ENCODE measurements at regions not wholly inside any gene's neighbourhood (a gene's known extent, or its start where the extent isn't known, plus 50 kb on each side); places are given as distances from the start of the nearest gene placed in this dataset.

DNA sequence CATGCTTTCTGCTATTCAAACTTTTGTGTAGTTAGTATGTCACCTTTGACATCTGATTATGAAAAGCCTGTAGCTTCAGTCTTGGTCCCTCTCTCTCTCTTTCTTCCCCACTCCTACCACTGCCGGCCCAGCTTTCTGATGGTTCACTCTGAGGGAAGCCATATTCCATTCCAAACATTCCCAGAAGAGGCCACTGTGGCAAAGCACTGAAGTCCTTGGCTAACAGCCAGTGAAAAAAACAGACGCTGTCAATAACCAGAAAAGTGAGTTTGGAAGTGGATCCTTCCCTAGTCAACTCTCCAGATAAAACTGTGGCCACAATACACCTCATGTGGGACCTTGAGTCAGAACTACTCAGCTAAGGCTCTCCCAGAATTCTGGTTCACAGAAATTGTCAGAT is 950.7 kb upstream of the PHF14 start:
- Mint-ChIP-seq H3K27ac (no peak overlapping the region), H3K4me3 (no peak overlapping the region), H3K27me3 (ENCODE audit: insufficient read depth, low read depth) (no peaks in the 10 kb centered on the region), H3K36me3 (no peaks in the 10 kb centered on the region), H3K9me3 (no peaks in the 10 kb centered on the region), H3K4me1 (no peaks in the 10 kb centered on the region)
- H3K27ac ChIP-seq, result no peak overlapping the region
- no peaks in the 10 kb centered on the region for H3K36me3 ChIP-seq
- H3K27me3 ChIP-seq, result no peaks in the 10 kb centered on the region
- H3K9ac ChIP-seq, result no peak overlapping the region
- no peaks in the 10 kb centered on the region for H3F3A ChIP-seq (ENCODE audit: low read depth)
- TF ChIP-seq EZH2phosphoT487 (IDR thresholded peaks at IDR 0.05), result no peak
- TF ChIP-seq, protein P1, sequence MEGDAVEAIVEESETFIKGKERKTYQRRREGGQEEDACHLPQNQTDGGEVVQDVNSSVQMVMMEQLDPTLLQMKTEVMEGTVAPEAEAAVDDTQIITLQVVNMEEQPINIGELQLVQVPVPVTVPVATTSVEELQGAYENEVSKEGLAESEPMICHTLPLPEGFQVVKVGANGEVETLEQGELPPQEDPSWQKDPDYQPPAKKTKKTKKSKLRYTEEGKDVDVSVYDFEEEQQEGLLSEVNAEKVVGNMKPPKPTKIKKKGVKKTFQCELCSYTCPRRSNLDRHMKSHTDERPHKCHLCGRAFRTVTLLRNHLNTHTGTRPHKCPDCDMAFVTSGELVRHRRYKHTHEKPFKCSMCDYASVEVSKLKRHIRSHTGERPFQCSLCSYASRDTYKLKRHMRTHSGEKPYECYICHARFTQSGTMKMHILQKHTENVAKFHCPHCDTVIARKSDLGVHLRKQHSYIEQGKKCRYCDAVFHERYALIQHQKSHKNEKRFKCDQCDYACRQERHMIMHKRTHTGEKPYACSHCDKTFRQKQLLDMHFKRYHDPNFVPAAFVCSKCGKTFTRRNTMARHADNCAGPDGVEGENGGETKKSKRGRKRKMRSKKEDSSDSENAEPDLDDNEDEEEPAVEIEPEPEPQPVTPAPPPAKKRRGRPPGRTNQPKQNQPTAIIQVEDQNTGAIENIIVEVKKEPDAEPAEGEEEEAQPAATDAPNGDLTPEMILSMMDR (IDR thresholded peaks at IDR 0.05), result peak; percentile 57
- H4K20me1 ChIP-seq (ENCODE audit: low read depth), result no peaks in the 10 kb centered on the region
- no peaks in the 10 kb centered on the region for H3K79me2 ChIP-seq (ENCODE audit: low read depth)
- H3K9me3 ChIP-seq (ENCODE audit: low read depth), result no peaks in the 10 kb centered on the region
- DNase-seq (ENCODE audit: low spot score), result peak; percentile 62
- peak overlapping the region; percentile 52 for H2AFZ ChIP-seq (replicated peaks)
- no peaks in the 10 kb centered on the region for H3K4me1 ChIP-seq
- no peak overlapping the region for H3K4me2 ChIP-seq
- no peak overlapping the region for H3K4me3 ChIP-seq

DNA sequence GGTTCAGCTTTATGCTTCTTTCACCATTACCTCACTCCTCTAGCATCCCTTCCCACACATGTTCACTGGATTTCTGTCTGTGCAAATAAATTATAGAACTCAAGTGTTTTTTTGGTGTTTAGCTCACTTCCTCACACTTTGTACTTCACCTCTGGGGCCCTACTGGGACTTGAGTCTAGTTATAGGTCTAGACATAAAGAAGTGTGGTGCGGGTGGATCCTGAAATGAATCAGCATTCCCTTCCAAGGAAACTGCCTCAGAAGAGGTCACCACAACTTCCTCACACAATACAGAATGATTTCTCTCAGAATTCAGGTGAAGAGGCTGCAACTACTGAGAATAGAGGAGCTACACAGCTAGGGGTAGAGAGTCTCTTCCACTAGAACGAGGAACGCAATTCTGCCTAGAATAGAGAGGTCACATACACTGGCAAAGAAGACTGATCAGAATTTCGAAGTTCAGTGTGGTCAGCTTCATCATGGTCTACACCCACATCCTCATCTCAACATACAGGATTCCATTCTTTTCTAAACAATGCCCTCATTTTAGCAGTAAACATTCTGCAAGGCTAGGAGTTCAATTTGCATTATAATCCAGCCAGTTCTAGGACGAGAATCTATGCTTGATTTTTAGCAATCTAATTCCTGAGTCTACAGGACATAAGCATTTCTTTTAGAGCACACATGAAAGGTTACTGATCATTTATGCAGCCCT is 938.7 kb upstream of the PHF14 start:
- no peak overlapping the region for H3K4me2 ChIP-seq
- TF ChIP-seq, protein P1 (IDR thresholded peaks at IDR 0.05), result no peak
- TF ChIP-seq EZH2phosphoT487 (IDR thresholded peaks at IDR 0.05), result no peak
- no peak for TF ChIP-seq EZH2 (IDR thresholded peaks at IDR 0.05)
- H3K9ac ChIP-seq, result no peak overlapping the region
- DNase-seq (ENCODE audit: low spot score), result no peak
- no peak overlapping the region for H3K4me3 ChIP-seq
- no peak overlapping the region for H3K27ac Mint-ChIP-seq
- no peak overlapping the region for H2AFZ ChIP-seq (replicated peaks)
- H3K4me1 Mint-ChIP-seq, result no peaks in the 10 kb centered on the region
- no peaks in the 10 kb centered on the region for H3K9me3 Mint-ChIP-seq
- no peak overlapping the region for H3K4me3 Mint-ChIP-seq
- no peaks in the 10 kb centered on the region for H3K27me3 Mint-ChIP-seq (ENCODE audit: insufficient read depth, low read depth)
- H3K36me3 Mint-ChIP-seq, result no peaks in the 10 kb centered on the region
- no peaks in the 10 kb centered on the region for H3F3A ChIP-seq (ENCODE audit: low read depth)
- no peaks in the 10 kb centered on the region for H3K4me1 ChIP-seq
- H3K79me2 ChIP-seq (ENCODE audit: low read depth), result no peaks in the 10 kb centered on the region
- H3K9me3 ChIP-seq (ENCODE audit: low read depth), result no peaks in the 10 kb centered on the region
- H3K36me3 ChIP-seq, result no peaks in the 10 kb centered on the region
- H4K20me1 ChIP-seq (ENCODE audit: low read depth), result no peaks in the 10 kb centered on the region
- H3K27ac ChIP-seq, result no peak overlapping the region
- no peaks in the 10 kb centered on the region for H3K27me3 ChIP-seq

DNA sequence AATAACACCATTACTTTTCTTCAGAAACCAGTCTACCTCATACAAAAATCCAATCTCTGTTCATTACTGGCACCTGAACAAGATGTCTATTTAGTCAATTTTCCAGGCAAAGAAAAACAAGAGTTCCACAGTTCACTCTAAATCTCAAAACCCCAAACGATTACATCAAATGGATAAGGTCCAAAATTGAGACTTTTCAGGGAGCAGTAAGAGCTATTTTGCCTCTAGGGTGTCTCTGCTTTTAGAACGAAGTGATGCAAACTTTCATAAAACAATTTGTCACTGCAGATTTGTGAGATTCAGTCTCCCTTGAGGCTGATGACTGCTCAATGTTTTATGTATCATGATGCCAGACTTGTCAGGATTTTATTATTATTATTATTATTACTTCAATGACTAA is 937.0 kb upstream of the PHF14 start:
- no peaks in the 10 kb centered on the region for H3K27me3 Mint-ChIP-seq (ENCODE audit: insufficient read depth, low read depth)
- Histone ChIP-seq H3K27ac (no peak overlapping the region), H3K4me1 (no peaks in the 10 kb centered on the region), H3K4me3 (no peak overlapping the region), H3K36me3 (no peaks in the 10 kb centered on the region), H3K9ac (no peak overlapping the region), H4K20me1 (ENCODE audit: low read depth) (no peaks in the 10 kb centered on the region), H2AFZ (replicated peaks) (peak overlapping the region; percentile 50), H3K4me2 (no peak overlapping the region), H3K79me2 (ENCODE audit: low read depth) (no peaks in the 10 kb centered on the region), H3K27me3 (no peaks in the 10 kb centered on the region), H3F3A (ENCODE audit: low read depth) (no peaks in the 10 kb centered on the region), H3K9me3 (ENCODE audit: low read depth) (no peaks in the 10 kb centered on the region)
- H3K36me3 Mint-ChIP-seq, result no peaks in the 10 kb centered on the region
- H3K4me3 Mint-ChIP-seq, result no peak overlapping the region
- no peak overlapping the region for H3K27ac Mint-ChIP-seq
- no peak for DNase-seq (ENCODE audit: low spot score)
- no peaks in the 10 kb centered on the region for H3K4me1 Mint-ChIP-seq
- TF ChIP-seq EZH2 (IDR thresholded peaks at IDR 0.05) (no peak), EZH2phosphoT487 (IDR thresholded peaks at IDR 0.05) (no peak)
- TF ChIP-seq, protein P1 (IDR thresholded peaks at IDR 0.05), result no peak
- H3K9me3 Mint-ChIP-seq, result no peaks in the 10 kb centered on the region
